Hepatocyte (in vitro differentiated cells): ENCODE measurements at regions not wholly inside any gene's neighbourhood (a gene's known extent, or its start where the extent isn't known, plus 50 kb on each side); places are given as distances from the start of the nearest gene placed in this dataset.
A peak's percentile ranks its signal among the peaks of the same experiment; 100 is the strongest.

Source experiments
- DNase-seq: peaks from one replicate; pipeline ENCODE4 v3.0.0-alpha.2; 2016; ENCODE audit warnings: low spot score
- H2AFZ ChIP-seq: fragments of 200-600 bp; sonication (generic); 2 replicates; pipeline ENCODE4 v1.6.0; 2016; ENCODE audit warnings: antibody characterized with exemption, mild to moderate bottlenecking
- H3K27ac ChIP-seq: fragments of 200-600 bp; sonication (generic); 2 replicates; pipeline ENCODE4 v1.5.1; 2016; ENCODE audit warnings: mild to moderate bottlenecking
- H3K27me3 ChIP-seq: fragments of 200-600 bp; sonication (generic); 2 replicates; pipeline ENCODE4 v1.6.1; 2016
- H3K36me3 ChIP-seq: fragments of 200-600 bp; sonication (generic); replicated peaks from 2 replicates; pipeline ENCODE4 v1.5.1; 2016; ENCODE audit warnings: low read depth; ENCODE audit not compliant: insufficient read depth
- H3K4me1 ChIP-seq: fragments of 200-600 bp; sonication (generic); 2 replicates; pipeline ENCODE4 v1.5.1; 2016; ENCODE audit warnings: mild to moderate bottlenecking, moderate library complexity; ENCODE audit not compliant: insufficient read depth
- H3K4me2 ChIP-seq: fragments of 200-600 bp; sonication (generic); 2 replicates; pipeline ENCODE4 v1.6.0; 2016
- H3K4me3 ChIP-seq: fragments of 200-600 bp; sonication (generic); 2 replicates; pipeline ENCODE4 v1.5.1; 2016; ENCODE audit warnings: mild to moderate bottlenecking
- H3K79me2 ChIP-seq: fragments of 200-600 bp; sonication (generic); 2 replicates; pipeline ENCODE4 v1.6.0; 2017; ENCODE audit warnings: mild to moderate bottlenecking
- H3K9me2 ChIP-seq: fragments of 200-600 bp; sonication (generic); replicated peaks from 2 replicates; pipeline ENCODE4 v1.6.0; 2017; ENCODE audit warnings: mild to moderate bottlenecking; ENCODE audit not compliant: insufficient read depth
- H3K9me3 ChIP-seq: fragments of 200-600 bp; sonication (generic); 2 replicates; pipeline ENCODE4 v1.5.1; 2016; ENCODE audit warnings: low read depth, mild to moderate bottlenecking
- H4K20me1 ChIP-seq: fragments of 200-600 bp; sonication (generic); 2 replicates; pipeline ENCODE4 v1.6.0; 2016; ENCODE audit warnings: mild to moderate bottlenecking; ENCODE audit not compliant: insufficient read depth, poor library complexity, severe bottlenecking
- EZH2 ChIP-seq: fragments of 200-600 bp; sonication (generic); IDR thresholded peaks from 2 replicates; pipeline ENCODE4 v1.6.1; 2016; ENCODE audit warnings: antibody characterized with exemption, mild to moderate bottlenecking, borderline replicate concordance
- EZH2phosphoT487 ChIP-seq: fragments of 200-600 bp; sonication (generic); IDR thresholded peaks from one replicate; pipeline ENCODE4 v1.6.1; 2018; ENCODE audit warnings: antibody characterized with exemption, mild to moderate bottlenecking, low read depth, moderate library complexity; ENCODE audit not compliant: unreplicated experiment, severe bottlenecking
- WGBS: methylation state at CpG from one replicate; pipeline ENCODE4 v1.1.6; 2016; ENCODE audit warnings: low lambda C conversion rate; ENCODE audit errors: missing lambda C conversion rate; 5-methylcytosine and 5-hydroxymethylcytosine counted together
- TF ChIP-seq, protein P1 (sequence below): fragments of 200-600 bp; sonication (generic); IDR thresholded peaks from 2 replicates; pipeline ENCODE4 v1.5.1; 2016; ENCODE audit warnings: antibody characterized with exemption, mild to moderate bottlenecking; ENCODE audit not compliant: poor library complexity

DNA sequence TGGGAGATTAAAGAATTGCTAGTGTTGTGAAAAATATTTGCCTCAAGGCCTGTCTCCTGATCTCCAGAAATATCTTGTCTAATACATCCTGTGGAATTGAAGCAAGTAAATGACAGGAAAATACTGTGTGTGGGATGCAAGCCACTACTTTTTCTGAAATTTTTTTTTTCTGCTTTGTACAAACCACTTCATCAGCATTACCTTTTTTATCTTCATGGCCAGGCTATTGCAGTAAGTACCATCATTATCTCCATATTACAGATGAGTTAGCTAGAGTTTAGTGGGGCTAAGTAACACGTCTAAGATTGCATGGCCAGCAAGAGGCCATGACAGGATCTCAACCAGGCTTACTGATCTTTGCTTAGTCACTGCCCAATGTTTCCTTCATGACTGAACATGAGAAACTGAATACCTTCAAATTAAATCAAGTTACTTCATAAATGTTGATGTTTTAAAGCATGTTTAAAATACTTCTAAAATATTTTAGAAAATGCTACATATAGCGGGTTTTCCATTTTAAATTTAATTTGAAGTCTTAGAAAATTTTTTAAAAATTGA lies 273.7 kb downstream of the SLC6A15 start:
- Histone ChIP-seq H3K9me3 (no peaks in the 10 kb centered on the region), H3K36me3 (no peaks in the 10 kb centered on the region), H3K9me2 (no peaks in the 10 kb centered on the region), H3K4me3 (no peak overlapping the region), H4K20me1 (no peaks in the 10 kb centered on the region), H3K27me3 (no peaks in the 10 kb centered on the region), H3K4me2 (no peak overlapping the region), H3K27ac (peak overlapping the region; percentile 18), H2AFZ (no peak overlapping the region), H3K79me2 (no peaks in the 10 kb centered on the region), H3K4me1 (no peaks in the 10 kb centered on the region)
- DNase-seq: no peak
- WGBS: 81% methylated on average over 2 of the region's 2 CpGs
- TF ChIP-seq EZH2: no peak

DNA sequence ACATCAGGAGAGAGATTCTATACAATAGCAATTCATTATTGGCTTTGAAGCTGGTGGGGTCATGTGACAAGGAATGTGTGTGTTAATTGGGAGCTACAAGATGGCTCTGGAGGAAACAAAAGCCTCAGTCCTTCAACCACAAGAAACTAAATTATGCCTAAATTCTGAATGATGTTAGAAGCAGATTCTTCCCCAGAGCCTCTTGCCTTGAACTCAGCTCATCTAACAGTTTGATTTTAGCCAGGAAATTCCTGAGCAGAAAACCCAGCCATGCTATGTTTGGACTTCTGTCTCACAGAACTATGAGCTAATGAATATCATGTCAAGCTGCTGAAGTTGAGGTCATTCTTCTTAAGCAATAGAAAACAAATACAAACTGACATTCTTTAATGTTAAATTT lies 274.7 kb downstream of the SLC6A15 start:
- H3K4me2 ChIP-seq: no peak overlapping the region
- DNase-seq: no peak
- no peaks in the 10 kb centered on the region for H3K9me3 ChIP-seq
- no peaks in the 10 kb centered on the region for H3K79me2 ChIP-seq
- H3K4me3 ChIP-seq: no peak overlapping the region
- H2AFZ ChIP-seq: no peak overlapping the region
- no peaks in the 10 kb centered on the region for H3K36me3 ChIP-seq
- H3K27ac ChIP-seq: peak overlapping the region; percentile 18
- H3K4me1 ChIP-seq: no peaks in the 10 kb centered on the region
- H3K27me3 ChIP-seq: no peaks in the 10 kb centered on the region
- H4K20me1 ChIP-seq: no peaks in the 10 kb centered on the region
- TF ChIP-seq EZH2phosphoT487: no peak
- TF ChIP-seq, protein P1, sequence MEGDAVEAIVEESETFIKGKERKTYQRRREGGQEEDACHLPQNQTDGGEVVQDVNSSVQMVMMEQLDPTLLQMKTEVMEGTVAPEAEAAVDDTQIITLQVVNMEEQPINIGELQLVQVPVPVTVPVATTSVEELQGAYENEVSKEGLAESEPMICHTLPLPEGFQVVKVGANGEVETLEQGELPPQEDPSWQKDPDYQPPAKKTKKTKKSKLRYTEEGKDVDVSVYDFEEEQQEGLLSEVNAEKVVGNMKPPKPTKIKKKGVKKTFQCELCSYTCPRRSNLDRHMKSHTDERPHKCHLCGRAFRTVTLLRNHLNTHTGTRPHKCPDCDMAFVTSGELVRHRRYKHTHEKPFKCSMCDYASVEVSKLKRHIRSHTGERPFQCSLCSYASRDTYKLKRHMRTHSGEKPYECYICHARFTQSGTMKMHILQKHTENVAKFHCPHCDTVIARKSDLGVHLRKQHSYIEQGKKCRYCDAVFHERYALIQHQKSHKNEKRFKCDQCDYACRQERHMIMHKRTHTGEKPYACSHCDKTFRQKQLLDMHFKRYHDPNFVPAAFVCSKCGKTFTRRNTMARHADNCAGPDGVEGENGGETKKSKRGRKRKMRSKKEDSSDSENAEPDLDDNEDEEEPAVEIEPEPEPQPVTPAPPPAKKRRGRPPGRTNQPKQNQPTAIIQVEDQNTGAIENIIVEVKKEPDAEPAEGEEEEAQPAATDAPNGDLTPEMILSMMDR: no peak
- no peak for TF ChIP-seq EZH2
- no peaks in the 10 kb centered on the region for H3K9me2 ChIP-seq

DNA sequence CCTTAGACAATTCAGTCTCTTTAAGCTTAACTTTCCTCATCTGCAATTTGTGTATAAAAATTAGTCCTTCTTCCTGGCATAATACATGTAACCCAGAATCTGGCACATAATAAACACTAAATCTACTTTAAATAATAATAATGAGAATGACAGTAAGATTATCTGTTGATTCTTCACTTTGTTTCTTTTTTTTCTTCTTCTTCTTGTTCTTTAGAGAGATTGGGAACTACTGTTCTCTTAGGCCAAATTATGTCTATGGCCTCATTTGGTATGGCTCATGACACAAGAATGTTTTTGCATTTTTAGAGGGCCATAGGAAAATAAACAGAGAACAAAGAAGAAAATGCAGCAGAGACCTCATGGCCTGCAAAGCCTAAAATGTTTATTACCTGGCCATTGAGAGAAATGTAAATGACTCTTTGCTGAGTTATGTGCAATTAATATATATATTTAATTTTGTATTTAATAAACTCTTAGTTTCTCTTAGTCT lies 275.8 kb downstream of the SLC6A15 start:
- no peak overlapping the region for H3K4me3 ChIP-seq
- TF ChIP-seq EZH2 (no peak), EZH2phosphoT487 (no peak)
- TF ChIP-seq, protein P1: no peak
- H3K27me3 ChIP-seq: no peaks in the 10 kb centered on the region
- H3K79me2 ChIP-seq: no peaks in the 10 kb centered on the region
- H3K27ac ChIP-seq: no peak overlapping the region
- no peaks in the 10 kb centered on the region for H3K36me3 ChIP-seq
- no peaks in the 10 kb centered on the region for H3K9me3 ChIP-seq
- no peak for DNase-seq
- H4K20me1 ChIP-seq: no peaks in the 10 kb centered on the region
- H3K9me2 ChIP-seq: no peaks in the 10 kb centered on the region
- H2AFZ ChIP-seq: no peak overlapping the region
- no peak overlapping the region for H3K4me2 ChIP-seq
- H3K4me1 ChIP-seq: no peaks in the 10 kb centered on the region

- Histone ChIP-seq H3K27ac (no peak overlapping the region), H3K4me1 (no peaks in the 10 kb centered on the region), H3K9me3 (no peaks in the 10 kb centered on the region), H3K9me2 (no peaks in the 10 kb centered on the region), H3K79me2 (no peaks in the 10 kb centered on the region), H3K4me2 (no peak overlapping the region), H4K20me1 (no peaks in the 10 kb centered on the region), H2AFZ (no peak overlapping the region), H3K4me3 (no peak overlapping the region), H3K27me3 (no peaks in the 10 kb centered on the region), H3K36me3 (no peaks in the 10 kb centered on the region)
- TF ChIP-seq EZH2 (no peak), EZH2phosphoT487 (no peak)
- TF ChIP-seq, protein P1: no peak
- 88% methylated on average over 4 of the region's 4 CpGs for WGBS
- no peak for DNase-seq
Measured at GRCh38 chr12:84634526-84634925, 278.1 kb downstream of the SLC6A15 start.
